H9 (cell line): ENCODE measurements at regions not wholly inside any gene's neighbourhood (a gene's known extent, or its start where the extent isn't known, plus 50 kb on each side); places are given as distances from the start of the nearest gene placed in this dataset.

Experiments used
- DNase-seq: peaks from one replicate; pipeline ENCODE4 v3.0.0-alpha.2; 2017
- H2AFZ ChIP-seq: one replicate; pipeline ENCODE4 v1.6.1; 2013; ENCODE audit warnings: mild to moderate bottlenecking, low read length, control low read depth, moderate library complexity
- H2AK5ac ChIP-seq: 2 replicates; pipeline ENCODE4 v1.6.1; 2013; ENCODE audit warnings: low read length, control low read depth, mixed read lengths; ENCODE audit not compliant: insufficient read length
- H2BK120ac ChIP-seq: one replicate; pipeline ENCODE4 v1.6.1; 2013; ENCODE audit warnings: low read depth, mild to moderate bottlenecking, low read length, control low read depth, inconsistent platforms; ENCODE audit not compliant: poor library complexity, severe bottlenecking
- H2BK12ac ChIP-seq: 2 replicates; pipeline ENCODE4 v1.6.1; 2013; ENCODE audit warnings: low read length, control low read depth, mixed read lengths, low read depth; ENCODE audit not compliant: insufficient read length
- H2BK15ac ChIP-seq: 2 replicates; pipeline ENCODE4 v1.6.1; 2013; ENCODE audit warnings: low read depth, low read length, control low read depth
- H2BK20ac ChIP-seq: one replicate; pipeline ENCODE4 v1.6.1; 2013; ENCODE audit warnings: low read depth, mild to moderate bottlenecking, low read length, control low read depth, inconsistent platforms; ENCODE audit not compliant: poor library complexity, severe bottlenecking
- H2BK5ac ChIP-seq: 2 replicates; pipeline ENCODE4 v1.6.1; 2013; ENCODE audit warnings: low read length, control low read depth, mixed read lengths; ENCODE audit not compliant: insufficient read length
- H3K14ac ChIP-seq: 2 replicates; pipeline ENCODE4 v1.6.1; 2013; ENCODE audit warnings: low read length, control low read depth; ENCODE audit not compliant: insufficient read depth
- H3K18ac ChIP-seq: 2 replicates; pipeline ENCODE4 v1.6.1; 2013; ENCODE audit warnings: low read depth, mild to moderate bottlenecking, mixed read lengths, low read length, control low read depth; ENCODE audit not compliant: insufficient read length
- H3K23ac ChIP-seq: 2 replicates; pipeline ENCODE4 v1.6.1; 2013; ENCODE audit warnings: low read length, control low read depth, mixed read lengths, low read depth; ENCODE audit not compliant: insufficient read length
- H3K23me2 ChIP-seq: 2 replicates; pipeline ENCODE4 v1.6.1; 2013; ENCODE audit warnings: low read depth, mild to moderate bottlenecking, mixed read lengths, low read length, control low read depth; ENCODE audit not compliant: insufficient read length, poor library complexity, severe bottlenecking
- H3K27ac ChIP-seq: 2 replicates; pipeline ENCODE4 v1.5.1; 2013; ENCODE audit warnings: low read length, control low read depth, mixed read lengths, low read depth; ENCODE audit not compliant: insufficient read length
- H3K27me3 ChIP-seq: 2 replicates; pipeline ENCODE4 v1.6.1; 2013; ENCODE audit warnings: low read length, control low read depth, inconsistent platforms; ENCODE audit not compliant: insufficient read depth
- H3K4ac ChIP-seq: 2 replicates; pipeline ENCODE4 v1.6.1; 2013; ENCODE audit warnings: low read depth, mild to moderate bottlenecking, control low read depth, inconsistent platforms, low read length, moderate library complexity
- H3K4me1 ChIP-seq: 2 replicates; pipeline ENCODE4 v1.6.1; 2013; ENCODE audit warnings: low read length, control low read depth, inconsistent platforms; ENCODE audit not compliant: insufficient read depth
- H3K4me2 ChIP-seq: 2 replicates; pipeline ENCODE4 v1.6.1; 2013; ENCODE audit warnings: low read length, control low read depth, mixed read lengths; ENCODE audit not compliant: insufficient read length, insufficient read depth
- H3K56ac ChIP-seq: 2 replicates; pipeline ENCODE4 v1.6.1; 2013; ENCODE audit warnings: low read depth, mild to moderate bottlenecking, mixed read lengths, low read length, control low read depth; ENCODE audit not compliant: insufficient read length
- H3K79me1 ChIP-seq: 2 replicates; pipeline ENCODE4 v1.6.1; 2013; ENCODE audit warnings: low read depth, mild to moderate bottlenecking, moderate library complexity, low read length, control low read depth, inconsistent platforms; ENCODE audit not compliant: insufficient read depth, poor library complexity, severe bottlenecking
- H3K79me2 ChIP-seq: 2 replicates; pipeline ENCODE4 v1.6.1; 2013; ENCODE audit warnings: low read length, control low read depth, inconsistent platforms; ENCODE audit not compliant: insufficient read depth
- H3K9ac ChIP-seq: 2 replicates; pipeline ENCODE4 v1.6.1; 2013; ENCODE audit warnings: low read length, control low read depth, mixed read lengths; ENCODE audit not compliant: insufficient read length; ENCODE audit errors: extremely low read depth
- H3K9me3 ChIP-seq: one replicate; pipeline ENCODE4 v1.6.1; 2013; ENCODE audit warnings: low read depth, low read length, inconsistent platforms; ENCODE audit not compliant: control insufficient read depth
- H3T11ph ChIP-seq: one replicate; pipeline ENCODE4 v1.6.1; 2013; ENCODE audit warnings: mild to moderate bottlenecking, low read length, control low read depth, inconsistent platforms
- H4K20me1 ChIP-seq: one replicate; pipeline ENCODE4 v1.6.1; 2013; ENCODE audit not compliant: control insufficient read depth, insufficient read length, insufficient read depth
- H4K5ac ChIP-seq: 2 replicates; pipeline ENCODE4 v1.6.1; 2013; ENCODE audit warnings: low read depth, mild to moderate bottlenecking, mixed read lengths, low read length, control low read depth; ENCODE audit not compliant: insufficient read length
- H4K8ac ChIP-seq: replicated peaks from 2 replicates; pipeline ENCODE4 v1.6.1; 2013; ENCODE audit warnings: low read length, control low read depth, mixed read lengths, low read depth; ENCODE audit not compliant: insufficient read length
- H4K91ac ChIP-seq: 2 replicates; pipeline ENCODE4 v1.6.1; 2013; ENCODE audit warnings: low read depth, mild to moderate bottlenecking, moderate library complexity, mixed read lengths, low read length, control low read depth; ENCODE audit not compliant: insufficient read length
- H3K27ac Mint-ChIP-seq, 3 experiments: 2 replicates in 2 of 3; 3 replicates in 1 of 3; pipeline ENCODE4 v1.8.0; 2020 to 2021; ENCODE audit warnings: mixed read lengths in 3 of 3, mild to moderate bottlenecking in 1 of 3, moderate library complexity in 1 of 3
- H3K27me3 Mint-ChIP-seq: 2 replicates; pipeline ENCODE4 v1.8.0; 2021; ENCODE audit warnings: low read depth, mild to moderate bottlenecking, moderate library complexity, mixed read lengths
- H3K36me3 Mint-ChIP-seq, 3 experiments: 2 replicates in 2 of 3; 3 replicates in 1 of 3; pipeline ENCODE4 v1.8.0; 2020 to 2021; ENCODE audit warnings: low read depth in 3 of 3, mixed read lengths in 3 of 3; ENCODE audit not compliant: insufficient read depth in 1 of 3
- H3K4me1 Mint-ChIP-seq, 2 experiments: 2 replicates each; pipeline ENCODE4 v1.8.0; 2020; ENCODE audit warnings: mixed read lengths in 2 of 2
- H3K4me3 Mint-ChIP-seq, 2 experiments: 2 replicates in 1 of 2; 3 replicates in 1 of 2; pipeline ENCODE4 v1.8.0; 2020 to 2021; ENCODE audit warnings: mild to moderate bottlenecking in 2 of 2, mixed read lengths in 2 of 2, moderate library complexity in 1 of 2
- H3K9me3 Mint-ChIP-seq, 2 experiments: 2 replicates in 1 of 2; 3 replicates in 1 of 2; pipeline ENCODE4 v1.8.0; 2020; ENCODE audit warnings: mild to moderate bottlenecking in 2 of 2, mixed read lengths in 2 of 2, moderate library complexity in 1 of 2
- WGBS: extraction: QIAGEN DNeasy Blood & Tissue Kit; methylation state at CpG from one replicate; pipeline ENCODE4 v1.1.7; 2013; ENCODE audit warnings: missing lambda C conversion rate, low lambda C conversion rate, mixed read lengths; ENCODE audit not compliant: insufficient read length; ENCODE audit errors: extremely low coverage; 5-methylcytosine and 5-hydroxymethylcytosine counted together
- TF ChIP-seq, protein P1 (sequence below): fragments of 200-600 bp; sonication (generic); conservative IDR thresholded peaks from 3 replicates; pipeline ENCODE4 v1.8.0; 2021; ENCODE audit warnings: antibody characterized with exemption, mild to moderate bottlenecking

DNA sequence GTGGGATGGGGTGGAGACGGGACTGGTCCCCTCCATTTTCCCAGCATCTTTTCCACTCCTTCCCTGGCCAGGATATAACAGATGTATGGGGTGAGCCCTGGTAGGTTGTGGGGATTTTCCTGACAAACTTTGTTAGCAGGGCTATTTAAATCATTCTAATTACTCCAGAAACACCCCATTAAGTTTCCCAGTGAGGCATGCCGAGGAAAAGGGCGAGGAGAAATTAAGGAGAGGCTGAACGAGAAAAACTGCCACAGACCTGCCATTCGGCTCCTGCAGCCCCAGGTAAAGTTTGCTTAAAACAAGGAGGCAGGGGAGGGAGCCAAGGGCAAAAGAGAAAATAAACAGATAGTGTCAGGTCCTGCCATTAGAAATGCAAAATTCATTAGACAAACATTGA lies 428.2 kb downstream of the BUD13 start:
- WGBS: no CpG with 5 or more reads among the region's 5 CpGs
- Mint-ChIP-seq H3K4me3 (no peak overlapping the region), H3K36me3 (peaks cover 10 to 39% (median 12%) of the 10 kb centered on the region in 3 experiments; a peak in 6 of 7 replicates)

More for the DNA sequence above, 428.2 kb downstream of the BUD13 start:
- Histone ChIP-seq H4K91ac (no peak overlapping the region), H3K18ac (no peak overlapping the region), H3K4ac (no peak overlapping the region), H2BK15ac (no peak overlapping the region), H2BK20ac (no peak overlapping the region), H2BK12ac (no peak overlapping the region), H2AFZ (no peak overlapping the region), H3K23ac (no peak overlapping the region), H3K56ac (no peak overlapping the region), H3K4me1 (no peaks in the 10 kb centered on the region), H2BK120ac (no peak overlapping the region), H4K8ac (no peak overlapping the region), H4K20me1 (no peaks in the 10 kb centered on the region), H3K4me2 (no peak overlapping the region), H2BK5ac (no peak overlapping the region), H2AK5ac (no peak overlapping the region), H4K5ac (no peak overlapping the region), H3K14ac (no peak overlapping the region), H3K79me1 (no peaks in the 10 kb centered on the region), H3K79me2 (no peaks in the 10 kb centered on the region), H3K9ac (no peak overlapping the region), H3K23me2 (no peaks in the 10 kb centered on the region), H3K27me3 (no peaks in the 10 kb centered on the region), H3T11ph (no peak overlapping the region), H3K27ac (no peak overlapping the region), H3K9me3 (no peaks in the 10 kb centered on the region)
- Mint-ChIP-seq H3K4me1 (peaks cover 9 to 16% of the 10 kb centered on the region in 2 experiments), H3K9me3 (peaks cover 11 to 14% of the 10 kb centered on the region in 2 experiments), H3K27me3 (peaks cover 3% of the 10 kb centered on the region), H3K27ac (no peak overlapping the region)
- TF ChIP-seq, protein P1, sequence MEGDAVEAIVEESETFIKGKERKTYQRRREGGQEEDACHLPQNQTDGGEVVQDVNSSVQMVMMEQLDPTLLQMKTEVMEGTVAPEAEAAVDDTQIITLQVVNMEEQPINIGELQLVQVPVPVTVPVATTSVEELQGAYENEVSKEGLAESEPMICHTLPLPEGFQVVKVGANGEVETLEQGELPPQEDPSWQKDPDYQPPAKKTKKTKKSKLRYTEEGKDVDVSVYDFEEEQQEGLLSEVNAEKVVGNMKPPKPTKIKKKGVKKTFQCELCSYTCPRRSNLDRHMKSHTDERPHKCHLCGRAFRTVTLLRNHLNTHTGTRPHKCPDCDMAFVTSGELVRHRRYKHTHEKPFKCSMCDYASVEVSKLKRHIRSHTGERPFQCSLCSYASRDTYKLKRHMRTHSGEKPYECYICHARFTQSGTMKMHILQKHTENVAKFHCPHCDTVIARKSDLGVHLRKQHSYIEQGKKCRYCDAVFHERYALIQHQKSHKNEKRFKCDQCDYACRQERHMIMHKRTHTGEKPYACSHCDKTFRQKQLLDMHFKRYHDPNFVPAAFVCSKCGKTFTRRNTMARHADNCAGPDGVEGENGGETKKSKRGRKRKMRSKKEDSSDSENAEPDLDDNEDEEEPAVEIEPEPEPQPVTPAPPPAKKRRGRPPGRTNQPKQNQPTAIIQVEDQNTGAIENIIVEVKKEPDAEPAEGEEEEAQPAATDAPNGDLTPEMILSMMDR: no peak
- no peak for DNase-seq
